ENCODE measurements at regions not wholly inside any gene's neighbourhood (a gene's known extent, or its start where the extent isn't known, plus 50 kb on each side); places are given as distances from the start of the nearest gene placed in this dataset.

DNA sequence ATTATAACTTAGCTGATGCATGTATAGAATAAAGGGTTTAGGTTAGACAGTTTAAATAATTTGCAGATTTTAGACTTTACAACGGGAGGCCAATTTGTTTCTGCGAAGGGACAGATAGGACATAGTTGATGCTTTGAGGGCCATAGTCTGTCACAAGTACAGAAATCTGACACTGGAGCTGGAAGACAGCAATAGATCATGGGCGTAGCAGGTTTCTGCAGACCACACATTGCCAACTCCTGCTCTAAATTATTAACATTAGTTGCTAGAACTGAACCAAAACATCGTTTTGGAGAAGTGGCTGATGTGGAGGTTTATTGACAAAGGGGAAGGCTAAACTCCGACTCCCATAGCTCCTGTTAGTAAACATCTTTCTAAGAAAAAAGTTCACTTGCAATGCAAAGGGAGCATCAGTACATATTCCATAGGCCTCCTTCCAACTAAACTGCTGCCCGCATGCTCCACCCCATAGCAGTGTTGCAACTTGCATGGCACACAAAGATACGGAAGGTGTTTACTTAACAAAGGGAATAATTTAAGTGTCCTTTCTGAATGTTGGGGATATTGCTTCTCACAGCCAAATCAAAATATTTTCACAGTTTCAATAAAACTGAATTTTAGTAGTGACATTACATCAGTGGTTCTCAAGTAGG is 862.0 kb upstream of the CXADR start:
- WGBS = 53% methylated on average over 7 of the region's 7 CpGs
- Histone ChIP-seq H3K27ac (no peak overlapping the region), H3K9me3 (no peaks in the 10 kb centered on the region), H3K4me3 (no peak overlapping the region), H3K4me1 (no peaks in the 10 kb centered on the region), H3K27me3 (no peaks in the 10 kb centered on the region), H3K36me3 (no peaks in the 10 kb centered on the region)
- DNase-seq (ENCODE audit: low spot score in 2 of 2) = no peak
- TF ChIP-seq POLR2AphosphoS5 (IDR thresholded peaks at IDR 0.05) (no peak), POLR2A (IDR thresholded peaks at IDR 0.05) (no peak)

DNA sequence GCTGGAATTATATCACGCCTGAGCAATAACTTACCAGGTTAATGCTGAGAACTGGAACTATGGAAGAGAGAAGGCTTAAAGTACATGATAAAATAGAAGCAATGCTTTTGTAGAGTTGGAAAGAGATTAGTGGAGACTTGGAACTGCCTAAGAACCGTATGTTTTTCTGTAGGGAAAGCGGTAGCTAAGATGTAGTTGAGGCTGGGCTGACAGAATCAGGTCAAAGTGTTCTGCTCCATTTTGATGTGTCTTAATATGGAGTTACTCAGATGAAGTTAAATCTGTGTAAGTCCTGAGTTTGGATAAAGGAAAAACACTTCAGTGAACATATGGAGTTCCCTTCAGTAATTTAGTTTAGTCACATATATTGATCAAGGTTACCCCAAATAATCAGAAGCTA is 860.9 kb upstream of the CXADR start:
- Histone ChIP-seq H3K9me3 (no peaks in the 10 kb centered on the region), H3K27me3 (no peaks in the 10 kb centered on the region), H3K36me3 (no peaks in the 10 kb centered on the region), H3K4me1 (no peaks in the 10 kb centered on the region), H3K27ac (no peak overlapping the region), H3K4me3 (no peak overlapping the region)
- no peak for DNase-seq (ENCODE audit: low spot score in 2 of 2)
- WGBS = 87% methylated on average over 3 of the region's 3 CpGs
- TF ChIP-seq POLR2AphosphoS5 (IDR thresholded peaks at IDR 0.05) (no peak), POLR2A (IDR thresholded peaks at IDR 0.05) (no peak), EP300 (IDR thresholded peaks at IDR 0.05) (no peak)
- TF ChIP-seq, protein P1, sequence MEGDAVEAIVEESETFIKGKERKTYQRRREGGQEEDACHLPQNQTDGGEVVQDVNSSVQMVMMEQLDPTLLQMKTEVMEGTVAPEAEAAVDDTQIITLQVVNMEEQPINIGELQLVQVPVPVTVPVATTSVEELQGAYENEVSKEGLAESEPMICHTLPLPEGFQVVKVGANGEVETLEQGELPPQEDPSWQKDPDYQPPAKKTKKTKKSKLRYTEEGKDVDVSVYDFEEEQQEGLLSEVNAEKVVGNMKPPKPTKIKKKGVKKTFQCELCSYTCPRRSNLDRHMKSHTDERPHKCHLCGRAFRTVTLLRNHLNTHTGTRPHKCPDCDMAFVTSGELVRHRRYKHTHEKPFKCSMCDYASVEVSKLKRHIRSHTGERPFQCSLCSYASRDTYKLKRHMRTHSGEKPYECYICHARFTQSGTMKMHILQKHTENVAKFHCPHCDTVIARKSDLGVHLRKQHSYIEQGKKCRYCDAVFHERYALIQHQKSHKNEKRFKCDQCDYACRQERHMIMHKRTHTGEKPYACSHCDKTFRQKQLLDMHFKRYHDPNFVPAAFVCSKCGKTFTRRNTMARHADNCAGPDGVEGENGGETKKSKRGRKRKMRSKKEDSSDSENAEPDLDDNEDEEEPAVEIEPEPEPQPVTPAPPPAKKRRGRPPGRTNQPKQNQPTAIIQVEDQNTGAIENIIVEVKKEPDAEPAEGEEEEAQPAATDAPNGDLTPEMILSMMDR (IDR thresholded peaks at IDR 0.05) = no peak

DNA sequence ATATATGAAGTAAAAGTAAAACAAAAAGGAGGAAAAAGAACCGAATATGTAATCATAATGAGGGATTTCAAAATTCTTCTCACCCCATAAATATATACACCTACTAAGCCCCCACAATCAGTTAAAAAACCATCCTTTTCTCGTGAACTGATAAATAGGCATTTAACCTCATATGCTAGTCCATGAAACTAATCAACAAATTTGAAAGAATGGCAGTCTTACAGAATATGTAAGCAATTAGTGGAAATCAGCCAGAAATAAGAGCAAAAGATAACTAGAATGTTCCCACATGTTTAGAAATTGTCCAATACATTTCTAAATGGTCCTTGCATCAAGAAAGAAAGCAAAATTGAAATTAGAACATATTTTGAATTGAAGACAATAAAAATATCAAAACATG is 849.4 kb upstream of the CXADR start:
- no peaks in the 10 kb centered on the region for H3K27me3 ChIP-seq
- no peak overlapping the region for H3K27ac ChIP-seq
- TF ChIP-seq POLR2AphosphoS5 (IDR thresholded peaks at IDR 0.05) (no peak), EP300 (IDR thresholded peaks at IDR 0.05) (no peak), POLR2A (IDR thresholded peaks at IDR 0.05) (no peak)
- TF ChIP-seq, protein P1 (IDR thresholded peaks at IDR 0.05) = no peak
- no peaks in the 10 kb centered on the region for H3K36me3 ChIP-seq
- H3K9me3 ChIP-seq = no peaks in the 10 kb centered on the region
- H3K4me3 ChIP-seq = no peak overlapping the region
- 67% methylated on average over 2 of the region's 2 CpGs for WGBS
- DNase-seq (ENCODE audit: low spot score in 2 of 2) = no peak
- no peaks in the 10 kb centered on the region for H3K4me1 ChIP-seq

DNA sequence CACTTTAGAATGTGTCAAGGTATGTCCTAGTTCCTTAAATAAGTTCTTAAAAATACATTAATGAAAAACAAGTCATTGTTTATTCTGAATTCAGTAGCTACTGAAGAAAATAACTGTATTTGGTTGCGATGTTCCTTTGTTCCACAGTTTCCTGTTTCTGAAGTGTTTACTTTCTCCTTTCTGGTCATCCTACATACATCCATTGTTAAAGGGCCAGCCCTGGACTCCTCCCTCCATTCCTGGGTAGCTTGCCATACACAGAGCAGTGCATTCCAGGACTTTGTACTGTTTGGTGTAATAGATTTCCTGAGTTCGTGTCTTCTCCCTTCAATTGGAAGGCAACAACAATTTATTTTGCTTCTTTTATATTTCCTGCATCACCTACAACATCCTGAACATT is 845.4 kb upstream of the CXADR start:
- TF ChIP-seq EP300 (IDR thresholded peaks at IDR 0.05) = no peak
- Histone ChIP-seq H3K27ac (no peak overlapping the region), H3K27me3 (no peaks in the 10 kb centered on the region), H3K4me3 (no peak overlapping the region), H3K4me1 (no peaks in the 10 kb centered on the region), H3K36me3 (no peaks in the 10 kb centered on the region), H3K9me3 (no peaks in the 10 kb centered on the region)
- DNase-seq (ENCODE audit: low spot score in 2 of 2) = no peak
- WGBS = 89% methylated on average over 2 of the region's 2 CpGs

DNA sequence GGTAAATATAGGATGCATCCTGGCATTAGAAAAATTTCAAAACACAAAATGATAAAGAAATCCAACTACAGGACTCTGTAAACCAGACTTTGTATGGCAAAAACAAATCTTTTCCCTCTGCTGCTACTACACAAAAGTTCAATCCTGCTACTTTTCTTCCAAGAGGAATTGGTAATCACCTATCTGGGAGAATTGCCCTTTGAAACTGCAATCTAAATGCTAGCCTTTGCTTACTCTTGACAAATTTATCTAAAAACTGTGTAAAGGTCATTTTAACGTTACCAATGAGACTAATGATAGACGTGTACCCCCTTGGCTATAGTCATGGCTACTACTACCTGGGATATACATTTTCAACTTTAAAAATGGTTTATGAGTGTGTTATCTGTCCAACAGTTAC is 837.9 kb upstream of the CXADR start:
- Histone ChIP-seq H3K4me3 (no peak overlapping the region), H3K4me1 (no peaks in the 10 kb centered on the region), H3K27me3 (no peaks in the 10 kb centered on the region), H3K36me3 (no peaks in the 10 kb centered on the region), H3K27ac (no peak overlapping the region), H3K9me3 (no peaks in the 10 kb centered on the region)
- no peak for TF ChIP-seq POLR2A (IDR thresholded peaks at IDR 0.05)
- TF ChIP-seq EP300 (IDR thresholded peaks at IDR 0.05) = no peak
- TF ChIP-seq, protein P1 (IDR thresholded peaks at IDR 0.05) = no peak
- no peak for TF ChIP-seq POLR2AphosphoS5 (IDR thresholded peaks at IDR 0.05)
- no peak for DNase-seq (ENCODE audit: low spot score in 2 of 2)
- WGBS = 91% methylated on average over 2 of the region's 2 CpGs

DNA sequence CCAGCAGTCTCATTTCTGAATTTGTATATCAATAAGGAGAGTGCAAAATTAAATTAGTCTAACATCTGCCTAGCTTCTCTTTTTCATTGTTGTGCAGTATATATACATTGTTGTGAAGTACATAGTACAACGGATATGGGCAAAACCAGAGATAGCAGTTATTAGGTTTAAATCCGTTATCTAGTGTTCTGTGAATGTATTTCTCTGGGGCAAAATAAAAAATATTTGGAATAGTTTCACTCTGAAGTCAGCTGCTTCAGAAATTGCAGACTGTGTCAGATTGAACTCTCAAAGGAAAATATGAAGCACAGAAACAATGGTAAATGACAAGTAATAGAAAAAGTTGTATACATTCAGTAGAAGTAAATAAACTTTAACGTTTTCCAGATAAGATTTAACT is 836.5 kb upstream of the CXADR start:
- H3K9me3 ChIP-seq = no peaks in the 10 kb centered on the region
- no peak overlapping the region for H3K4me3 ChIP-seq
- TF ChIP-seq, protein P1 (IDR thresholded peaks at IDR 0.05) = no peak
- TF ChIP-seq POLR2AphosphoS5 (IDR thresholded peaks at IDR 0.05) = no peak
- no peak for TF ChIP-seq EP300 (IDR thresholded peaks at IDR 0.05)
- TF ChIP-seq POLR2A (IDR thresholded peaks at IDR 0.05) = no peak
- H3K36me3 ChIP-seq = no peaks in the 10 kb centered on the region
- no peak for DNase-seq (ENCODE audit: low spot score in 2 of 2)
- no peak overlapping the region for H3K27ac ChIP-seq
- 46% methylated on average over 3 of the region's 3 CpGs for WGBS
- no peaks in the 10 kb centered on the region for H3K4me1 ChIP-seq
- H3K27me3 ChIP-seq = no peaks in the 10 kb centered on the region

Data from suprapubic skin (tissue), 4 donors.